Skeletal muscle cell (primary cell): ENCODE measurements at regions not wholly inside any gene's neighbourhood (a gene's known extent, or its start where the extent isn't known, plus 50 kb on each side); places are given as distances from the start of the nearest gene placed in this dataset.

Experiments
- DNase-seq: peaks from one replicate; pipeline ENCODE4 v3.0.0-alpha.2; 2010; ENCODE audit warnings: low read depth
- H3K4me3 ChIP-seq: 2 replicates; pipeline ENCODE4 v1.5.1; 2011; ENCODE audit warnings: low read depth, mild to moderate bottlenecking, control low read depth, low read length, moderate library complexity

GRCh38 chr22:49598338-49598737, 229.3 kb downstream of the BRD1 start:
- no peak overlapping the region for H3K4me3 ChIP-seq
- DNase-seq = no peak

GRCh38 chr22:49597428-49598039, 230.1 kb downstream of the BRD1 start:
- DNase-seq = no peak
- H3K4me3 ChIP-seq = no peak overlapping the region

GRCh38 chr22:49595465-49596078, 232.1 kb downstream of the BRD1 start:
- no peak for DNase-seq
- H3K4me3 ChIP-seq = no peak overlapping the region

GRCh38 chr22:49594078-49594477, 233.6 kb downstream of the BRD1 start:
- DNase-seq = no peak
- no peak overlapping the region for H3K4me3 ChIP-seq

GRCh38 chr22:49593509-49593908, 234.2 kb downstream of the BRD1 start:
- no peak overlapping the region for H3K4me3 ChIP-seq
- DNase-seq = no peak

- no peak overlapping the region for H3K4me3 ChIP-seq
- no peak for DNase-seq
These were observed 234.7 kb downstream of the BRD1 start for GRCh38 chr22:49592780-49593501.

- H3K4me3 ChIP-seq = no peak overlapping the region
- no peak for DNase-seq
These were observed 236.7 kb downstream of the BRD1 start for GRCh38 chr22:49590851-49591445.

GRCh38 chr22:49590381-49590780, 237.3 kb downstream of the BRD1 start:
- no peak for DNase-seq
- no peak overlapping the region for H3K4me3 ChIP-seq

- no peak overlapping the region for H3K4me3 ChIP-seq
These were observed 237.9 kb downstream of the BRD1 start for GRCh38 chr22:49589811-49590210.

GRCh38 chr22:49589301-49589700, 238.4 kb downstream of the BRD1 start:
- no peak for DNase-seq
- H3K4me3 ChIP-seq = no peak overlapping the region

More at GRCh38 chr22:49589811-49590210, 237.9 kb downstream of the BRD1 start:
- no peak for DNase-seq

GRCh38 chr22:49588739-49589138, 238.9 kb downstream of the BRD1 start:
- H3K4me3 ChIP-seq = no peak overlapping the region
- DNase-seq = no peak

- no peak overlapping the region for H3K4me3 ChIP-seq
- DNase-seq = no peak
These were observed 239.7 kb downstream of the BRD1 start for GRCh38 chr22:49587987-49588386.

GRCh38 chr22:49587421-49587820, 240.3 kb downstream of the BRD1 start:
- no peak overlapping the region for H3K4me3 ChIP-seq
- no peak for DNase-seq

GRCh38 chr22:49586873-49587272, 240.8 kb downstream of the BRD1 start:
- DNase-seq = no peak
- H3K4me3 ChIP-seq = no peak overlapping the region

- no peak for DNase-seq
- no peak overlapping the region for H3K4me3 ChIP-seq
These were observed 241.4 kb downstream of the BRD1 start for GRCh38 chr22:49586244-49586748.

- no peak for DNase-seq
- no peak overlapping the region for H3K4me3 ChIP-seq
These were observed 242.0 kb downstream of the BRD1 start for GRCh38 chr22:49585461-49586243.

GRCh38 chr22:49583886-49584505, 243.7 kb downstream of the BRD1 start:
- no peak overlapping the region for H3K4me3 ChIP-seq
- no peak for DNase-seq

GRCh38 chr22:49583341-49583740, 244.3 kb downstream of the BRD1 start:
- no peak for DNase-seq

GRCh38 chr22:49582678-49583077, 245.0 kb downstream of the BRD1 start:
- no peak for DNase-seq
- no peak overlapping the region for H3K4me3 ChIP-seq

More at GRCh38 chr22:49583341-49583740, 244.3 kb downstream of the BRD1 start:
- no peak overlapping the region for H3K4me3 ChIP-seq
